HUDEP-2 (cell line): ENCODE measurements at regions not wholly inside any gene's neighbourhood (a gene's known extent, or its start where the extent isn't known, plus 50 kb on each side); places are given as distances from the start of the nearest gene placed in this dataset.
A peak's percentile ranks its signal among the peaks of the same experiment; 100 is the strongest.

Experiments used
- DNase-seq, 76 experiments: peaks; one replicate each; lab custom pipeline; 2025; ENCODE audit not compliant: unreplicated experiment in 76 of 76; lab: John Stamatoyannopoulos, UW

DNA sequence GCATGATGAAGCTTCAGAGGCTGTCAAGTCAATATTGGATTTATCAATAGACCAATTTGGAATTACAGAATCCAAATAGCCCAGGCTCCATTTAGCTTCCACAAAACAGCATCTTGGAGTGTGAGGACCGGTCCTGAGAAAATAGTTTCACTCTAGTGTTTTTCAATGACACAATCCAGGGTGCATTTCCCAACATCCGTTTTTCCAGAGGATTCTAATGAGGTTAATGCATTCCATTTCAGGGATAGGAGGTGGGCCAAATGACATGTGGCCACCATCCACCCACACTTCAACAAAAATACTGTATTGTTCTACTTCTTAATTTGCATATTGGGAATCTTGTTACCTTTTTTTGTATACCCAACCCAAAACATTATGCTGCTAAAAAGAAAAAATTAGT lies 229.8 kb upstream of the LDB2 start:
- no peak for DNase-seq

DNA sequence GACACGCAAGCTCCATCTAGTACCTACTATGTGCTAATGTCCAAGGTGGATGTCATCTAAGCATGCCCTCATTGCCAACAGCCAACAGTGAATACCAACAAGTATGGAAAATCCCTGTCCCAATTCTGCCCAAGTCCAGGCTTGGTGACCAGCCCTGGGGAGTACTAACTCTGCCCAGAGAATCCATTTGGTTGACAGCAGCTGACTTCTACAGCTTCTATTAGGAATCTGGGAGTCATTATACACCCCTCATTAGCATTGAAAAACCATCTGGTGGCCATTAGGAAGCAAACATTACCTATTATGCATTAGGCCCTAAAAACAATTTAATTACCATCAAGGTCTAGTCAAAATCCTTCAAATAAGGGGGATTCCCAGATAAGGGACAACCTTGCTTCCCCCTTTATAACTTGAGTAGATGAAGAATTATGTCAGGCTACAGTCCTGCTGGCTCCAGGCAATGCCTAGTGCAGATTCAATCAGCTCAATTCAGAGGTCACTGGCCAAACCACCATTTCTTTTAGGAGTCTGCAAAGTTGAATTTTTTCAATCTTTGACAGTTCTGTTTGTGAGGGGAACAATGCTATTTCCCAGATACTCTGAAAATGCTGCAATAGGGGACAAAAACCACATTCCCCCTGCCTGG lies 228.0 kb upstream of the LDB2 start:
- DNase-seq, result no peak

DNA sequence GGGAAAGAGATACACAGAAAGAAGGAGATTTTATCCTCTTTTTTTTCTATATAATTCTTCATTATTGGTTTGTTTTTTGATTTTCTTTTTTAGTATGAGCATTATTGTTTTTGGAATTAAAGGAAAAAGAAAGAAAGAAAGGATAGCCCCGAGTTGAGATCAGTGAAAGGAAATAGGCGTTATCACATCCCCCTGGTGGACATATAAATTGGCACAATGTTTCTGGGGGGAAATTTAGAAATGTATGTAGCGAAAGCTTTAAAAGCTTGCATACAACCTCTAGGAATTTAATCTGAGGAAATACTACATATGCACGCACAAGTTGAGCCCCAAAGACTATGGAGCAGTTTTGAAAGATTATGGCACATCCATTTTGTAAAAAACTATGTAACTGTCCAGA lies 226.3 kb upstream of the LDB2 start:
- DNase-seq, result no peak

DNA sequence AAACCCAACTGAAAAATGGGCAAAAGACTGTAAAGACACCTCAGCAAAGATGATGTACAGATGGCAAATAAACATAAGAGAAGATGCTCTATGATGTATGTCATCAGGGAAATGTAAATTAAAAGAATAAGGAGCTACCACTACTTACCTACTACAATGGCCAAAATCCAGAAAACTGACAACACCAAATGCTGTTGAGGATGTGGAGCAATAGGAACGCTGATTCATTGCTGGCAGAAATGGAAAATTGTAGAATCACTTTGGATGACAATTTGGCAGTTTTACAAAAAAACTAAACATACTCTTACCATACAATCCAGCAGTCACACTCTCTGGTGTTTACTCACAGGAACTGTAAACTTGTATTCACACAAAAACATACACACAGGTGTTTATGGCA lies 222.3 kb upstream of the LDB2 start:
- no peak for DNase-seq

DNA sequence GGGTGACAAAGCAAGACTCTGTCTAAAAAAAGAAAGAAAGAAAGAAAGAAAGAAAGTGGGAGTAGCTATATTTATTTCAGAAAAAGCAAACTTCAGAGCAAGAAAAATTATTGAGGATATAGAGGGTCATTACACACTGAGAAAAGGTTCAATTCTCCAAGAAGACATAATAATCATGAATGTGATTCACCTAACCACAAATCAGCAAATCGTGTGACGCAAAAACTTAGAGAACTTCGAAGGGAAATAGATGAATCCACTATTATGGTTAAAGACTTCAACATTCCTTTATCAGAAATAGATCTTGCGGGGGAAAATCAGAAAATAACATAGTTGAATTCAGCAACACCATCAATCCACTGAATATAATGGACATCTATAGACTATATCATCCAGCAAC lies 219.3 kb upstream of the LDB2 start:
- no peak for DNase-seq

DNA sequence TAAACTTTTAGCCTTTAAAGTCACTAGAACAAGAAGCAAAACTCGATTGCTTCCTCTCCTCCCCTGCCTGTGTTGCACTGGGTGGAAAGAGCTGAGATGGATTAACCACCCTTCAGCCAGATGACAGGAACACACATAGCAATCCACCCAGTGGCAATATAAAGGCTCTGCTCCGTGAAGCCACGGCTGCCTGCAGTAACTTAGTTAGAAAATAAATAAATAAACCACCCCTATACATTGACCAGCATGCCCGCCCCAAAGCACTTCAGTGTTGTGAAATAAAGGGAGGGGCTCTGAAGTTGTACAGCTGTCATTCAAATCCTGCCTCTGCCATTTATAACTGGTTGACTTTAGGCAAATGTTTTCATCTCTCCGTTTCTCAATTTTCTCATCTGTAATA lies 217.1 kb upstream of the LDB2 start:
- DNase-seq, result no peak

DNA sequence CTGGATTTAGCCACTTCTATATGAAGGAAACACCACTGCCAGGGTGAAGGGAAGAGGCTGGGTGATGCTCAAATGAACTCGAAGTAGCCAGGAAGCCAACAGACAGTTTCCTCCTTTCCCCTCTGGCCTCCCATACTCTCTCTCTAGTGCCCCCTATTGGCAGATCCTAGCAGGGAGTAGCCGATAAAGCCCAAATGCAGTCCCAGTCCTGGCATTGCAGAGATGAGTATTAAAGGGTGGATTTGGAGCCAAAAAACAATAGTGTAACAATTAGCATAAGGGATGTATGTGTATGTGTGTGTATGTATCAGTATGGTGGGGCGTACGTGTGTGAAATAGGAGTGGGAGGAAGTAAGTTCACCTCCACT lies 213.8 kb upstream of the LDB2 start:
- DNase-seq, result peak in 18 of 76 experiments; percentile 1 to 37 (median 14)

DNA sequence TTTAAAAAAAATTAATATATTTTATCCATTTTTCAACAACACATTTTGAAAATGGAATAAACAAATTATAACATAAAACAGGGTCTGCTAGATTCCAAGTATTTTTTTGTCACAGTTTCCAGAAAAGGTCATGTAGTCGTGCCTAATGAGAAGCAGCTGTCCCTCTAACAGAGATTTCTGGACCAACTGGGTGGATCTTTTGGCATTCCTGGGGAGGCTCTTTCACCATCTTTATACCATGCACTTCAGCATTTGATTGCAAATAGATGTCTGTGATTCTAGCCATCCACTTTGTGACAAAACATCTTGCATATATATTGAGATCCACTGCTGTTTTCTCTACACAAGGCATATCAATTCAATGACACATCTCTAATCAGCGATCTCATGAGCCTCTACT lies 210.7 kb upstream of the LDB2 start:
- no peak for DNase-seq

DNA sequence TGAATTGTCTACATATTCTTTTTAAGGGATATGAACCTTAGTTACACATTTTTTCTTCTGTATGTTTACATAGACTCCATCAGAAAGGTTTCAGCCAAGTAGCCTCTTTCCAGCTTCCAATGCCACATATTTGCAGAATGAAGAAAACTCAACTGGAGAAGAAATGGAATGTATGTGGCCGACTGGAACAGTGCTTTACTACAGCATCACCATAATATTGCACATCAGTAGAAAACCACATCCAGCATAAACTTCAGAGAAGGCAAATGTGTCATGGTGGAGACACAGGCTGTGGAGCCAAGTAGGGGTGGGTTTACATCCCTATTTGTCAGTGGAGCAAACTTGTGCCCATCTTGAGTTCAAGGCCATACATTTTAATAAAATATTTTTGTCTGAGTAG lies 204.8 kb upstream of the LDB2 start:
- no peak for DNase-seq

DNA sequence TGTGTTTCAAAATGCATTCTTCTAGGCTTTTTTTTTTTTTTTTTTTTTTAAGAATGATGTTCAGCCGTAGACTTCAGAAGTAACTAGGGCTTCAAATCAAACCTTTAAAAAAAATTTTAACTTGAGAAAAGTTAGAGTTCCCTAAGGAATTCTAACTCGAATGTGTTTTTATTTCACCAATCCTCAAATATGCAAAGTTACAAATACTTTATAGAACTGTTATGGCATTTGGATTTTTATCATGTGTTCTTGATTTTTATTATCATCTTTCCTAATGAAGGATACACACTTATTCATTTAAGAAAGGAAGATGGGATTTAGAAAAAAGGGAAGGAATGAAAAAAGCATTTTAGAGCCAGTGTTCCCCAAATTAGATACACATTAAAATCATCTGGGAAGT lies 200.6 kb upstream of the LDB2 start:
- no peak for DNase-seq

DNA sequence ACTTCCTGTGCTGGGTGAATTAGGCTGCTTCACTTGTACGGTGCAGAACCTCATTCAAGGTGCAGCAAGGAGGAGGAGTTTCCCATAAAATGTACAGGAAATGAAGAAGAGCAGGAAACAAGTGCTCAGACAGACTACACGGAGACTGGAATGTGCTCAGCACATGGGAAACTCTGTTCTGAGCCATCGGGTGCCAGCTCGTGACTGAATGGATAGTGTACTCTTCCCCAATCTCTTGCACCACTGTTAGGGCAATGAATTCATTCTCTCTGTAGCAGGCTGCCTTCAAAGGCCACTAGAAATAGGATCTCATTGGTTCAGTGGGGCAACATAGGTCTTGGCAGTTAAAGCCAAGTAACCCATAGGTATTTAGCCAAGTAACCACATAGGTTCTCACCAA lies 200.0 kb upstream of the LDB2 start:
- no peak for DNase-seq

DNA sequence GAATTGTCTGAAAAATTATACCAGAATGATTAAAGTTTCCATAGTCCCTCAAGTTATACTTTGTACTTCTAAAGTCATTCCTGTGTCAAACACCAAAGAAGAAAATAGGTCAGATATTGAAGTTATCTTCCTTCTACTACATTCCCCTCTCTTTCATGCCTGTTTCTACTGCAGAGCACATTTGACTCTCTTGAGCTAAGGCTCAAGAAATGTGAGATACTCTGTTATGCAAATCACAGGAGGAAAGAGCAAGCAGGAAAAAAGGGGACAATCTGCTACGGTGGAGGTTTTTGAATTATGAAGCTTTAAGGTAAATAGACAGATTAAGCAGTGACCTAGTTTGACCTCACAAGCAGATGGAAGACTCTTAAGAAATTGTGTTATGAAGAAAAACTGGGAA lies 198.9 kb upstream of the LDB2 start:
- DNase-seq, result no peak

DNA sequence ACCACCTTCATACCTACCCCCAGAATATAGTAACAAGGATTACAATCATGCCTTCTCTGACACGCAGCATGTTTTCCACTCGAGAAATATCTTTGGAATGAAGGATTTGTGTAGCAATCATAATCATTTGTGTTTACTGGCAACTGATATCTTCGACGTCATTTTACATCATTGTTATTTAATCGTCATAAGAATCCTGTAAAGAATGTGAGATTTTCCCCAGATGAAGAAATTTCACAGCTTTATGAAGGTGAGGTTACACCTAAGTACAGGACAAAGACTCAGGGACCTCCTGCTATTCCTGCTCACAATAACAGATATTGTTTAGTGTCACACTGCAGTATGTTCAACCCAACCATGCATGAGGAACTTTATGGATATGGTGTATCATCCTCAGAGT lies 198.2 kb upstream of the LDB2 start:
- no peak for DNase-seq

DNA sequence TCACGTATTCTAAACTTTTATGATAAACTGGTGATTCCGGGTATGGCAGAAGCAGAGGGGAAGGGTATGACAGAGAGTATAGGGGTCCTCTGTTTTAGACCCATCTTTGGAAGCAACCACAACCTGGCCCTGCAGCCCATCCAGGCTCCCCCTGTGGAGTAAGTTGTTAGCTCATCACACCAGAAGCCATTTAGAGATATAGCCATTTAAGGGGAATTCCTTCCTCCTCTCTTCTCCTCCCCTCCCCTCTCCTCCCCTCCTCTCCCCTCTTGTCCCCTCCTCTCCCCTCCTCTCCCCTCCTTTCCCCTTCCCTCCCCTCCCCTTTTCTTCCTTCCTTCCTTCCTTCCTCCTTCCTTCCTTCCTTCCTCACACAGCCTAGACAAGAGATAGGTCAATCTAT lies 197.3 kb upstream of the LDB2 start:
- no peak for DNase-seq

DNA sequence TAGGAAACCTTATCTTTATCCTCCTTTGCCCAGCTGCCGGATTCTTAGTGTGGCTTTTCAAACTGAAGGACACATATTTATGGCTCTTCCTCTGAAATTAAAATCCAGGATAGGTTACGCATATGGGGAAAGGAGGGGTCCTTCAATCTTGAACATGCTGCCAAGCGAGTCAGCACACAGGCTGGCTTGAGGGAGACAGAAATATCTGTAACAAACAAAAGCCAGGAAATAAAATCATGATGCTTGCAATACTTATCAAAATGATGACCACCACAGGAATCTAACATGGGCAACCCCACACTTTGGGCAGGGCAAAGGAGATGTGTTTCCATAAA lies 196.4 kb upstream of the LDB2 start:
- DNase-seq, result no peak

DNA sequence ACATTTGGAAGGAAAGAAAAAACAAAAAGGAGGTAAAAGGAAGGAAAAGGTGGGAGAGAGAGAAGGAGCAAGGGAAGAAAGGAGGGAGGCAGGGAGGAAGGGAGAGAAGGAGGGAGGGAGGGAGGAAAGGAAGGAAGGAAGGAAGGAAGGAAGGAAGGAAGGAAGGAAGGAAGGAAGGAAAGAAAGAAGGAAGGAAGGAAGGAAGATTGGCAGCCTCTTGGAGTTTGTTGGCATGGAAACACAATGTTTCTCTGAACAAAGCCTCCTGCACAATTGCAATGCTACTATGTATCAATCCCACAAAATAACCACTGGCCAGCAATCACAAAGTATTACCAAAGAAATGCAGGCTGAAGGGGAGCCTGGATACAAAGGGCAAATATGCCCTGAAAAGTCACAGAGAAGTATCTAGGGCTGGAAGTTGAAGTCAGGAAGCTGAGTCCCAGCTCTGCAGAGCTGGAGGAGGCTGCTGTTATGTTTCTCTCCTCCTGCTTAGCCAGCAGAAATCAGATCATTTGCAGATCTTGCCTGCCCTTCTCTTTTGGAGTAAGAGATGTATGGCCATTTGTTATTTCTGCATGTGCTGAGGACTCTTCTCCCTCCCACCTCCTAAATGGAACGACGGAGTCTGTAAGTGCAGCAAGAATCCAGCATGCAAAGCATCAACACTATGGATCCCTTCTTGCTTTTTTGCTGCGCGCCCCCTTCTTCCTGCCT lies 195.9 kb upstream of the LDB2 start:
- no peak for DNase-seq

DNA sequence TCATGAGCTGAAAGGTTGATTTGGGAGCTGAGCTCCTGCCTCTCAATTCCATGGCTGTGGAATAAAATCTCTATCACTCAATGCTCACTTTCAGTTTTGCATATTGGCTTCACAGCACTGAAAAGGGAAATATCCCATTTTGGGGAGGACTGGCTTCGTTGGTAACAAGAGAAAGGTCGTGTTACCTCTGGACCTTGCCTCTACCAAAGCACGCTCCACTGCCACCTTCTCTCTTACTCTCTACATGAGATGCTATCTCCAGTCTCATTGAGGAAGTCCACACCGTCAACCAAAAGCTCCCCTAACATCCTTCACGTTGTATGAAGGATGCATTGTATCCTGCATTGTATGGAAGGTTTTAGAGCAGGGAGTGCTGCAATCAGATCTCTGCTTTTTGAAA lies 195.0 kb upstream of the LDB2 start:
- DNase-seq, result no peak

DNA sequence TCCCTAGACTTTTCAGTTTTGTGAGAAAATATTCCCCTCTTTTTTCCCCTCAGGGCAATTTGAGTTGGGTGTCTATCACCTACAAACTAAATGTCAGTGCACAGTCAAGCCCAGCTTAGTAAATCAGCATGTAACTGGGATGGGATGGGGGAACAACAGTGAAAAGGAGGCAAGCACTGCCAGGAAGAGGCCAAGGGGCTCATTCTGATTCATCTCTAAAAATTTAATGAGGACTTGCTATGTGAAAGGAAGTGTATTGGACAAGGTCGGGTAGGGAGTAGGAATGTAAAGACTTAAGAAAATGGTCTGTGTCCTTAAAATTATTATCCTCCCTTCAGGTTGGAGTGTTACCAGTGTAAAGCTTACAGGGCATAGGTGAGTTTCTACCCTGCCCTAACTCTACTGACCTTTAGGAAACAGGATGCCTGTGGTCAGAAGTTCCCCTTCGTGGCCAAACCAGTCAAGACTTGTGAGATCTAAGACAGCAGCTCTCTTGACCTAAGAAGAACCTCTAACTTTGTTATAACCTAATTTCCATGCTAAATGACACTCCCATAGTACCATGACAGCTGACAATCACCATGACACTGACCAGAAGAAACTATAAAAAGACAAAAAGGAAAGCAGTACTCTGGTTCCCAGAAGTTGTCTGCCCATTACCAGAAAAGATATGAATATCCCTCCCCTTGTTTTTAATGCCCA lies 194.4 kb upstream of the LDB2 start:
- no peak for DNase-seq

DNA sequence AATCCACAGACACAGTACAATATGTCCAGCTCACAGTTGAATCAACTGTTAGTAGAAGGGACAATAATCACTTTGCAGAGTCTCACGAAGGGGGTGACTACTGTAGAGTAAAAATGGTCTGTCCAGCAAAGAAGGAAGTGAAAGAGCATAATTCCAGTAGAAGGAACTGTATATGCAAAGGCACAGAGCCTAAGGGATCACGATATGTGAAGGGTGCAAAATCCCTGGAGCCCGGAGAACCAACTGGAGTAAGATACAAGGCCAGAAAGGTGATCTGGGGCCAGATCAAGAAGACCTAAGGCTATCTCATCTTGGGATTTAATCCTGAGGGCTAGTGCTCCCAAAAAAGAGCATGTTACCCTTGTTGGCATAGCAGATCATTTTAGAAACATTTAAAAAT lies 192.7 kb upstream of the LDB2 start:
- no peak for DNase-seq

DNA sequence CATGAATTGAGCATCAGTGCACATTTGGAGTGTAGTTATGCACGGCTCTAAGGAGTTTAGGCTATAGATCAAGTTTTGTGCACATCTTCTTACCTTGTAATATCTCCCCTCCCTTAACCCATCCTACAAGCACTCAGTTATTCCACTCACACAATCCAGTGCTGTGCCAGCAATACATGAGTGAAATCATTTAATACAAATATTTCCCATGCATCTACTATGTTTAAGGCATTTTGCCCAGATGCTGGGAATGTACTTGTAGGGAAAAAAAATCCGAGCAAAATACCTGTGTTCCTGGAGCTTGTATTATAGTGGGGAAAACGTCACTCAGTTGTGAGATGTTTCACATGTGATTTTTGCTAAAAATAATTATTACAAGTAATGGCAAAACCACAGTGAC lies 191.6 kb upstream of the LDB2 start:
- no peak for DNase-seq

DNA sequence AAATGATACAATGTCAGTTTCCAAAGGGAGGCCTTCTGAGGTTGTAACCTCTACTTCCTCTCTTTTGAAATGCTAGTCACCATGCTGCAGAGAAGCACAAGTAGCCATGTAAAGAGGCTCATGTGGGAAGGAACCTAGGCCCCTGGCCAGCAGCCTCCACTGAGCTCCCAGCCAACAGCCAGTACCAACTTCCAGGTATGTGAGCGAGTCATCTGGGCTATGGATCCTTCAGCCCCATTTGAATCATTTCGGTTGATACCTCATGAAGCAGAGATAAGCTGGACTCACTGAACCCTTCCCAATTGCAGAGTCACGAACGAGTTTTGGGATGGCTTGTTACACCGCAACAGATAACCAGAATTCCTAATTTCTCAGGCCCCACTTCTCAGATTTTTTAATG lies 187.0 kb upstream of the LDB2 start:
- DNase-seq, result no peak

DNA sequence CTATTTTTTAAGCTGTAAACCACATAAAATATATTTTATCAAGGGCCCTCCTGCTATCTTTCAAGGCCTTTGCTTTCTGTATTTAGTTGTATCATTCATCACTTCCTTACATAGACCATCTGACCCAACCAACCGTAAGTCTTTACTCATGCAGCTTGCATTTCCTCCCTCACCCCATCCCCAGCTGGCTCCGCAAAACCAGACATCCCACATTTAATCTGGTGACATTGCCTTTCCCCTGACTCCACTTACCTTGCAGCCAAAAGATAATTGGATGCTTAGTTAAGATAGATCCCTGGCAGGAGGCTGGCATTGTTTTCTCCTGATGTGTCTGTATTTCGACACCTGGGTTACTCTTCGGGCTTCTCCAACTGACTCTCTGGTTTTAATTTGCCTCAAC lies 183.7 kb upstream of the LDB2 start:
- no peak for DNase-seq
